GM21423 (cell line): ENCODE measurements at regions not wholly inside any gene's neighbourhood (a gene's known extent, or its start where the extent isn't known, plus 50 kb on each side); places are given as distances from the start of the nearest gene placed in this dataset.

Experiments
- ATAC-seq: cut with Tn5 transposase; IDR thresholded peaks from one replicate; pipeline ENCODE4 v1.9.1; 2021; ENCODE audit warnings: mild to moderate bottlenecking, moderate library complexity; ENCODE audit not compliant: unreplicated experiment

GRCh38 chr2:19785867-19786266 is 115.9 kb downstream of the TTC32 start:
- no peak for ATAC-seq

DNA sequence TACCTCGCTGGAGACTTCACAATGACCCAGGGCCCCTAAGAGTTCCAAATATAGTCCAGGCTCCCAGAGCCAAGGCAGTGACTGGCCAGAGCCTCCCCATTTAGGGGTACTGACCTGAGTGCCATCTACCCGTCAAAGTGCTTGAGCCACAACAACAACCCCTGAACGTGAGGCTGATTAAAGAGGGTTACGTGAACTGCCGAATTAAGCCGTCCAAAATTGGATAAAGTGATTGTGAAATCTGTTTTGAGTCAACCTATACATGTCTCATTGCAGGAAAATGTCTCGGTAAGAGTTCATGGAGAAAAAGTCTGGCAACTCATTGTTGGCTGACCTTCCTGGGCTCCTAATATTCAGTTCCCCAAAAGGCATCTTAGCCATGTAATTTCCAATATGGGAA is 116.3 kb downstream of the TTC32 start:
- no peak for ATAC-seq

GRCh38 chr2:19784456-19784855 is 117.3 kb downstream of the TTC32 start:
- no peak for ATAC-seq

DNA sequence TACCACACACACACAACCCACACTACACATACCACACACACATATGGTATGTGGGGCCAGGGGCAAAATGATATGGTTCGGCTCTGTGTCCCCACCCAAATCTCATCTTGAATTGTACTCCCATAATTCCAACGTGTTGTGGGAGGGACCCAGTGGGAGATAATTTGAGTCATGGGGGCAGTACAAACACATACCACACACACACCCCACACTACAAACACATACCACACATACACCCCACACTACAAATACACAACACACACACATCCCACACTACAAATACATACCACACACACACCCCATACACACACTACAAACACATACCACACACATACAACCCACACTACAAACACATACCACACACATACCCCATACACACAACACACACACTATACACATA is 117.8 kb downstream of the TTC32 start:
- ATAC-seq: no peak

DNA sequence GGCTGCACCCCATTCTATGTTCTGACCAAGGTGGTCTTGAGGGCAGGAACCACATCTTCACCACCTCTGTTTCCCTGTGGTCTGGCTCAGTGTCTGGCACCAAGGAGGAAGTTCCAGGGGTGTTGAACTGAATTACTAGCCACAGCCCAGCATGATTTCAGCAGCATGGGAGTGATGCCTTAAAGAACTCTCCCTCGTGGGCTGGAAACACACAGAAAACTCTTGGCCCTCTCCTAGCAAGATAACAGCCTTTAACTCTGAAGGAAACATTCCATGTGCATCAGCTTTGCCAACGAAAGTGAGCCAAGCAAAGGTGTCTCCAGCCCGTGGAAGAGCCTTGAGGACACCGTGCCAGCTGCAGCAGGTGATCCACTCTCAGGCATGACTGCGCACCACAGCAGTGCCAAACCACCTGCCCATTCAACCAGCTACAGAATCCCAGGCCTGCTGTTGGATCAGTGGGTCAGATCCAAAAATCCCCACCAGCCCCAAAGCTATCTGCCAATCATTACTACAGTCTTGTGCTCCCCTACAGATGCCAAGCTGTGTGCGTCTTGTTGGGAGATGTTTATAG is 124.8 kb downstream of the TTC32 start:
- ATAC-seq: no peak

DNA sequence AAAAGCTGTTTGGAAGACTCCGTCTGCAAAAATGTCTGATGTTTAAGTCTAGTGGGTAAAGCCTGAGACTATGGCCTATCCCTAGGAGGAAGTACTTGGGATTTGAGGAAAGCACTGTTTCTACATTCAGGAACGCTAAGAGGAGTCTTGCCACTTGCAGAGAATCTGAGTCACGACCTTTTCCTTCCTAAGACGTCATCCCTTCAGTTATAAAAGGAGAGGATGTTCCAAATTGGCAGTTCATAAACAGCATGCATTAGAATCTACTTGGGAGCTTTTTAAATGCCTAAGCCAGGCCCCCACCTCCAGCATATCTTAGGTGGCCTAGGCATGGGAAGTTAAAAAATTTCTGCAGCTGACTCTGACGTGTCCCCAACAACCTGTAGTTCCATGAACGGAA is 125.9 kb downstream of the TTC32 start:
- no peak for ATAC-seq

GRCh38 chr2:19775315-19775714 is 126.5 kb downstream of the TTC32 start:
- ATAC-seq: no peak

DNA sequence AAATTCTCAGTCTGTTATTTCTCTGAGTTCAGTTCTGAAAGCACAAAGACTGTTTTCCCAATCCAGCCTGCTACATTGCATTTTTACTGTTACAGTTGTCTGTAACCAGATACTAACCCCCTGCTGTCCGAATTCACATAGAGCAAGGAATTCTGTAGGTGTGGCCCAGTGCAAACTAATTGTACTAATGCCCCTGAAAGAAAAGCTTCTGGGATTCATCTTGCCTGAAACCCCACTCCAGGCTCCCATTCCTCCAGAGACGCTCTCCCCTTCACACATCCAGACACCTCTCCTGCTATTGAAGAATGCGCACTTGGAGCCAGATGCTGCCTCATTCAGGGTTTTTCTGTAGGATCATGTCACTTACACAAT is 127.0 kb downstream of the TTC32 start:
- ATAC-seq: no peak

DNA sequence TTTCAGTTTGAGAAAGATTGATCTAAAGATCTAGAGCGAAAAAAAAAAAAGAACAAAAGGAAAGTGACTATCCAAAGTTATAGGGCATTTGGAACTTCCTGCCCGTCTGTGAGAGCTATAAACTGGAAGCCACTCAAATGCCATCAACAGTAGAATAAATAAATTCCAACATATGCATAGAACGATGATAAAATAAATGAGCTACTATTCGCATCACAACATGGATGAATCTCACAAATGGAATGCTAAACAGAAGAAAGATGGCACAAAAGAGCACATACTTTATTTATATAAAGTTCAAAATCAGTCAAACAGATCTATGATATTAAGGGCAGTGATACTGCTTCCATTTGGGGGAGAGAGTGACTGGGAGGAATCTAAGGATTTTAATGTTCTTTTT is 128.8 kb downstream of the TTC32 start:
- no peak for ATAC-seq

DNA sequence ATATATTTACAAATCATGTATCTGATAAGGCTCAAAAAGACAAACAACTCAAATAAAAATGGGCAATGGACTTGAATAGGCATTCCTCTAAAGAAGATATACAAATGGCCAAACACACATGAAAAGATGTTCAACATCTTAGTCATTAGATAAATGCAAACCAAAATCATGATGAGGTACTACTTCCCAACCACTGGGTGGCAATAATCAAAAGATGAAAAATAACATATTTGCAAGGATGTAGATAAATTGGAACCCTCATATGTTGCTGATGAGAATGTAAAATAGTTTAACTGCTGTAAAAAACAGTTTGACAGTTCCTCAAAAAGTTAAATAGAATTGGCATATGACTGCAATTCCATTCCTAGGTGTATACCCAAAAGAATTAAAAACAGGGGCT is 132.3 kb downstream of the TTC32 start:
- no peak for ATAC-seq

DNA sequence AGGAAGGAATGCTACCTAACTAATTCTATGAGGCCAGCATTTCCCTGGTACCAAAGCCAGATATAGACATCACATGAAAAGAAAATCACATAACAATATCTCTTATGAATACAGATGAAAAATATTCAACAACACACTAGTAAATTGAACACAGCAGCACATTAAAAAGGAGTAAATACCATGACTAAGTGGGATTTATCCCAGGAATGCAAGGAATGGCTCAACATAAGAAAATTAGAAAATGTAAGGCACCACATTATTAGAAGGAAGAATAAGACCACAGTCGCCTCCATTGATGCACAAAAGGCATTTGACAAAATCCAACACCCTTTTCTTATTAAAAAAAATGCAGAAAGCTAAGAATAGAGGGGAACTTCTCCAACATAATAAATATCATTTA is 133.9 kb downstream of the TTC32 start:
- ATAC-seq: no peak

DNA sequence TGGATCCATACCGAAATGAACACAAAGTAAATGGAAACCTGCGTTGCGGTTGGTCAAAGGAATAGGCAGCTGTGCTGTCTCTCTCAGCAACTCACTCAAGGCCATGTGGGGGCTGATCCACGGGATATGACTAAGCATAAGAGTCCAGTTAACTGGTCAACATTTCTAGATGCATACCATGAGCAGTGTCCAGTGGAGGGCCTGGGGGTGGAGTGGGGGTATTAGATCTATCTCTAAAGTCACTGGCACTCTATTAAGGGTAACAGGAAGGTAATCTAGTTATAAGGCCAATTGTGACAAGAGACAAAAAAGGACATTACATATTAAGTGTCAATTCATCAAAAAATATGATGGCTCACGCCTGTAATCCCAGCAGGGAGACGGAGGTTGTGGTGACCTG is 136.8 kb downstream of the TTC32 start:
- no peak for ATAC-seq

- no peak for ATAC-seq
Observed at GRCh38 chr2:19763731-19764130, 138.1 kb downstream of the TTC32 start.

- no peak for ATAC-seq
Observed at GRCh38 chr2:19762959-19763605, 138.7 kb downstream of the TTC32 start.

GRCh38 chr2:19762142-19762541 is 139.6 kb downstream of the TTC32 start:
- ATAC-seq: no peak

- ATAC-seq: no peak
Observed at GRCh38 chr2:19759880-19760279, 141.9 kb downstream of the TTC32 start.

DNA sequence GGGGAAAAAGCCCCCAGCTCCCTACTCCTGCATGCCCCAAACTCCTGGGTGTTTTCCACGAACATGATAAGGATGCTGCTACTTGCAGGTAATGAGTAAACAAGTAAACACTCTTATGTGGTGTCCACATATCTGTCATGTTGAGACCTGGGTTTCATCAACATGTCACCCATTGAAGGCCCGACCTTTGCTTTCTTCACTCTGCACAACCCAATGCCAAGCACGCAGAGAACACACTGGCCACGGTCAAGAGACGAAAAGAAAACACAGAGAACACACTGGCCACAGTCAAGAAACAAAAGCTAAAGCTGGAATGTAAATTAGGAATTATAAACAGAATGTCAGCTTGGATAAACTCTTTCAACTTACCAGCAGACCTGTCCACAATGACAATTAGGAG is 143.1 kb downstream of the TTC32 start:
- ATAC-seq: no peak

GRCh38 chr2:19757586-19757985 is 144.2 kb downstream of the TTC32 start:
- ATAC-seq: no peak

DNA sequence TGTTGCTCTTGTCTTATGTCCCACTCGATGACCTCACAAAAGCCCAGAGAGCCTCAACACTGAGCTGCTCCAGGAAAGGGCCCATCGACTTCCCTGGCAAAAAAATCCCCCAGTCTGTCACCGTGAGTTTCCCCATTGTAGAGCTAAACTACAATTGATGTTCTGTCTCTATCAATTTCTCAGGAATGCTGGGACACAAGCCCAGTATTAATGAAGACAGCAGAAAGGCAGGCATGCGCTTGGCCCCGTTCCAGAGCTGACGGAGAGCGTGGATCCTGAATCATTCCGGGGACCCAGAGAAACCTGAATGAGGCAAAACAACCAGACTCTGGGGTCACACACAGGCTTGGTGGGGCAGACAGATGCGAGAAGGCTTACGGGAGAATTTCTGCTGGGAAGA is 146.9 kb downstream of the TTC32 start:
- no peak for ATAC-seq

- ATAC-seq: no peak
Observed at GRCh38 chr2:19753818-19754217, 148.0 kb downstream of the TTC32 start.

- ATAC-seq: no peak
Observed at GRCh38 chr2:19753314-19753713, 148.5 kb downstream of the TTC32 start.

- no peak for ATAC-seq
Observed at GRCh38 chr2:19752500-19752899, 149.3 kb downstream of the TTC32 start.

DNA sequence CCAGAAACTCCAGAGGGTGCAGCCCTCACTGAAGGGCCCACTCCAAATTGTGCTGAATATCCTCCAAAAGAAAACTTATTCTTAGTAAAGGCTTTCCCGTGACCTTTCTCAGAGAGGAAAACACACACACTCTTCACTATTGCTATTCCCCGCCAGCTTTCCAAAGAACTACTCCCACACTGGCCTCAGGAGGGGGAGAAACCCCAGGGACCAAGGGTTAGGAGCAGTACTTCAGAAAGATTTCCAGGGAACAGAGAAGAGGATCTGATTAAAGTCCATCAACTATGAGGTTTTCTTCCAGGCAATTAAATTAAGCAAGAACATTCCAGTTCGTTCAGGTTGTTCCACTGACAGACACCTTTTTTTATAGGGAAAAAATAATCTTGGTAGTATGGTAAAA is 150.2 kb downstream of the TTC32 start:
- ATAC-seq: no peak
